GM18505 (cell line): ENCODE measurements at regions not wholly inside any gene's neighbourhood (a gene's known extent, or its start where the extent isn't known, plus 50 kb on each side); places are given as distances from the start of the nearest gene placed in this dataset.
A peak's percentile ranks its signal among the peaks of the same experiment; 100 is the strongest.

Source experiments
- ATAC-seq: cut with Tn5 transposase; IDR thresholded peaks from one replicate; pipeline ENCODE4 v1.9.1; 2021; ENCODE audit not compliant: unreplicated experiment
- POLR2A ChIP-seq: IDR thresholded peaks from 4 replicates; pipeline ENCODE4 v1.6.1; 2011; ENCODE audit warnings: borderline replicate concordance; ENCODE audit not compliant: insufficient read depth, insufficient read length; ENCODE audit errors: extremely low read depth

GRCh38 chr5:68093455-68094159, 121.9 kb upstream of the PIK3R1 start:
- no peak for TF ChIP-seq POLR2A
- ATAC-seq = no peak

GRCh38 chr5:68088302-68088701, 127.3 kb upstream of the PIK3R1 start:
- ATAC-seq = no peak
- TF ChIP-seq POLR2A = no peak

DNA sequence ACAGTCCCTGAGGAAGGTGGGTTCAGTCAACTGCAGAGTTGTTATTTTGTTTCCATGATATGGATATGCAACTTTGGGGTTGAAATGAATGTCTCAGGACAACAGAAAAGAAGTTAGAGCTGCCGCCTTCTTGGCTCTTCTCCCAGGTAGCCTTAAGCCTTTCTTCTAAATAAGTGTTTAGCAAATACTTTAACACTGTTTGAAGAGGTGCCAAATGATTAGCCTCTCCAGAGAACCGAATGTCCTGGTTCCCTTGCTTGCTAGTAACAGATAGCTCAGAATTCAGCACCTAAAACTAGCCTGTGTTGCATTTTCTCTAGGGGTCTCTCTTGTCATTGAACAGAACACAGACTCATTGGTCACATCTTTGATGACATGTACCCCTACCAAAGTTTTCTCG, 127.7 kb upstream of the PIK3R1 start:
- no peak for ATAC-seq
- TF ChIP-seq POLR2A = no peak

- TF ChIP-seq POLR2A = no peak
- ATAC-seq = no peak
Observed at GRCh38 chr5:68086857-68087256, 128.7 kb upstream of the PIK3R1 start.

DNA sequence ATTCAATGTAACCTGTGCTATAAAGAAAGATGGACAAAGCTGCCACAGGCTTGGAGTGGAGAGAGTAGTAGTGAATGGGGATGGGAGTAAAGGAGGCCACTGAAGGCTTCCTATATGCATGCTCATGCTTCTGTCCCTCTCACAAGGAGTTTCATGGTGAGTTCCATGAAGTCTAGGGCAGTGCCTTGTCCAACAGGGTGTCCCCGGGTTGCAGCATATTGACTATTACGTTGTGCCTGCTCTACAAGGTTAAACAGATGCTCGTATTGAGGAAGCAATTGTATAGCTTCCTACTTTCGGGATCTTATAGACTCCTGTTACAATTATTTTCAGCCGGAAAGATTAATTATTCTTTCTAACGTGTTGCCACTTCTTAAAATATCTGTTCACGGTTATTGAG, 129.1 kb upstream of the PIK3R1 start:
- no peak for TF ChIP-seq POLR2A
- no peak for ATAC-seq

GRCh38 chr5:68084396-68084795, 131.2 kb upstream of the PIK3R1 start:
- ATAC-seq = no peak
- TF ChIP-seq POLR2A = no peak

DNA sequence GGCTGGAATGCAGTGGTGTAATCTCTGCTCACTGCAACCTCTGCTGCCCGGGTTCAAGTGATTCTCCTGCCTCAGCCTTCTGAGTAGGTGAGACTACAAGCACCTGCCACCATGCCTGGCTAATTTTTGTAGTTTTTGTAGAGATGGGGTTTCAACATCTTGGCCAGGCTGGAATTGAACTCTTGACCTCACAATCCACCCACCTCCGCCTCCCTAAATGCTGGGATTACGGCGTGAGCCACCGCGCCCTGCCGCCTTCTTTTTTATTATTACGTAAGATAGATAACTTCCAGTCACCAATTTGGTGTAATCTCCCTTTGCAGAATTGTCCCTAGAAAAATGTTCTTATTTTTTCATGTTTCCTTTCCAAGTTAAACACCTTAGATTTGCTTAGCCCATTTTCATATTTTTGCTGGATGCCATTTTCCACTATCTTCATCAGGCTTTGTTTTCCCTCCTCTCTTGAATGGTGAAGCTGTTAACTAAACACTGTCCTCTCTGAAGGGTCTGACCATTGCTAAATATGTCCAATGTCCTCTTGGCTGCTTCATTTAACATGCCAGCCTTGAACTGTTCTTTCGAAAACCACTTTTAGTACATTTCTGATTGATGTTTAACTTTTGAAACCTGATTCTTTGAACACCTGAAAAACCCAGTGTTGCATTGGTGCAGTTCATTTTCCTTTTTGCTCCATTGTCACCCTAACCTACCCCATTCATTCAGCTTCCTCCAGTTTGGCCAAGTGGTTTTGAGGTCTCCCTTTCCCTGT, 135.1 kb upstream of the PIK3R1 start:
- ATAC-seq = no peak
- TF ChIP-seq POLR2A = no peak

- TF ChIP-seq POLR2A = no peak
- ATAC-seq = no peak
Observed at GRCh38 chr5:68077349-68077894, 138.1 kb upstream of the PIK3R1 start.

DNA sequence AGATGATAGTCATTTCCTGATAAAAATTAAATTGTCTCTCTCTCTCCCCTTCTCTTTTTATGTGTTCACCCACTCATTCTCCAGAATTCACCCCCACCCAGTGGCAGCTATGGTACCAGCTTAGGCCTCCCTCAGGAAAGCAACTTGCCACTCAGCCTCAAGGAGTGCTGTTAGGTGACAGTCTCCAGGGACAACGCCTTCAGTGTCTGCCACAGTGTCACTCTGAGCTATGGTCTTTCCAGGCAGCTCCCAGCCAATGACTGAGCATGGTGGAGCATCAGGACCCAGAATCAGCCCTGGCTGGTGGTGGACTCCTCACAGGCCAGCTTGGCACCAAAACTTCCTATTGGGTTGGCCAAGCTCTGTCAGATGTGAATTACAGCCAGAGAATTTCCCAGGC, 140.9 kb upstream of the PIK3R1 start:
- no peak for ATAC-seq
- TF ChIP-seq POLR2A = no peak

DNA sequence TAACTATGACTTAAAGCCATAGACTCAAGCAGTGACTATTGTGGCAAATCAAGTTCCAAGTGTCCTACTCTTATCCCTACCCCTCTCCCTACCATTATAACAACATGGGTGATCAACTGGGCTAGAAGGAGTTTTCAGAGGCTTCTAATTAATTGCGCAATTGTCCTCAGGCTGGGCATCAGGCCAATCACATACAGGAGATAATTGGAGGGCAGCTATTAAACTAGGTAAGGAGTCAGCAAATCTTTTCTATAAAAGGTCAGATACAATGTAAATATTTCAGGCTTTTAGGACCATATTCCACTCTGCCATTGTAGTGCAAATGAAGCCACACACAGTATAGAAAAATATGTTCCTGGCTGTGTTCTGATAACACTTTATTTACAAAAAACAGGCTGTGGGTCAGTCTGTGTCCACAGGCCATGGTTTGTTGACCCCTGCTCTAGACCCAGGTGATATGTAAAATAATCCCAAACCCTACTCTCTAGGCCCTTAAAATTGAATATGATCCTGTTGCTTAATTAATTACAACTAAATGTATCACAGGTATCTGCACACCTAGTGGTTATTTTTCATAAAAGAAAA, 141.4 kb upstream of the PIK3R1 start:
- no peak for ATAC-seq
- TF ChIP-seq POLR2A = no peak

GRCh38 chr5:68071736-68072135, 143.8 kb upstream of the PIK3R1 start:
- no peak for ATAC-seq
- no peak for TF ChIP-seq POLR2A

DNA sequence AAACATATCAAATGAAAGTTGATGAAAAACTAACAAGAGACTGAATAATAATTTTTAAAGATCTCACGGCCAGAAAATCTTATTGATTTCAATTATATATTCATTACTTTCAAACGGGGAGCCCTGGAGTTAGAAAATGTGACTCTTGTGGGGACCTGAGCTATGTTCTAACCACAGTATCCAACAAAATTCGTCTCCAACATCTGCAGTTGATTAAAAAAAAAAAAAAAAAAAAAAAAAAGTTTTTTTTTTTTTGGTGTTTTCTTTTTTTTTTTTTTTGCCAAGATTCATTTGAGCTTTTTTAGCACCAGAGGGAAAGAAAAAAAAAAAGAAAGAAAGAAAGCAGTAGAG, 144.3 kb upstream of the PIK3R1 start:
- no peak for ATAC-seq
- no peak for TF ChIP-seq POLR2A

DNA sequence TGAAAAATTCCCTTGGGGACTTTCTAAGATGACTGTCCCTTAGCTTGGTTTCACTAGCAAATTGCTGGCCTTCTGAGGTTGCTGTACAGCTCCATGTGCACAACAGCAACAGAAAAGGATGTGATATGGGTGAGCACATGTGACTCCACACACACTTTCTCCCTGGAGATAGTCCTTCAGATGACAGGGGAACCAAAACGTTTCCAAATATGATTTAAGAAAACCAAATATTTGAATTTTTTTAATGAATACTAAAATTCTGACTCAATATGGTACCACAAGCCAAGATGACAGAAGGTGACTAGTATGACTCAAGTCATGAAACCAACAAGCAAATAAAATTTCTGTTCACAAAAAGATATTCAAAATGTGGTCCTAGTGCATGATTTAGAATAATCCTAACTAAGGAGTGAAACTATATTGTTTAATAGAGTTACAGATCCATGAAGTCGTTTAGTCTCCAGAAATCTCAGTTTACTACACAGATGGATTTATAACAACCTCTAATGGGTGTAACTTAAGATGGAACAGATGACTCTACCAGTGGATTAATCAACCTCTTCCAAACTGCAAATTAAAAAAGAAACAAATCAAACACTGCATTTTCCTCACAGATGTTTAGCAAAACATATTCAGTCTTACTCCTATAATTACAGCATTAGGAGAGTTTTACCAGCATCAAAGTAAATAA, 144.8 kb upstream of the PIK3R1 start:
- no peak for TF ChIP-seq POLR2A
- peak; percentile 84 for ATAC-seq
